GM10248 (cell line): ENCODE measurements at regions not wholly inside any gene's neighbourhood (a gene's known extent, or its start where the extent isn't known, plus 50 kb on each side); places are given as distances from the start of the nearest gene placed in this dataset.

ENCODE experiments used
- CTCF ChIA-PET: fragments of 300-600 bp; sonication (Branson Sonifier 250); formaldehyde crosslinking; extraction: SDS; loops from one replicate; lab custom pipeline; 2021; ENCODE audit warnings: antibody characterized with exemption; lab: Yijun Ruan, JAX
- POLR2A ChIA-PET: fragments of 350-650 bp; sonication (Branson Sonifier 250); formaldehyde crosslinking; extraction: SDS; loops from one replicate; lab custom pipeline; 2020; ENCODE audit warnings: antibody characterized with exemption; lab: Yijun Ruan, JAX
- DNase-seq: peaks from one replicate; pipeline ENCODE4 v3.0.0; 2012; ENCODE audit errors: extremely low spot score
- CTCF ChIP-seq: IDR thresholded peaks from 2 replicates; pipeline ENCODE4 v1.5.1; 2012; ENCODE audit warnings: mild to moderate bottlenecking, low read depth; ENCODE audit errors: extremely low read depth, missing control alignments, control extremely low read depth

GRCh38 chr9:106376689-106377088 is 486.3 kb upstream of the ZNF462 start:
- ChIA-PET POLR2A (no interaction called here), CTCF (interaction anchor here (1.3 kb wide), 1 partner anchor 21 kb away, joined by 3 read pairs; no protein-coding TSS in a partner anchor)
- no peak for TF ChIP-seq CTCF
- no peak for DNase-seq

GRCh38 chr9:106383072-106383471 is 479.9 kb upstream of the ZNF462 start:
- DNase-seq: no peak
- ChIA-PET CTCF (no interaction called here), POLR2A (no interaction called here)
- TF ChIP-seq CTCF: no peak

- CTCF ChIA-PET: no interaction called here
- TF ChIP-seq CTCF: no peak
- POLR2A ChIA-PET: no interaction called here
- no peak for DNase-seq
Measured at GRCh38 chr9:106387965-106388364, 475.0 kb upstream of the ZNF462 start.

GRCh38 chr9:106393226-106393625 is 469.7 kb upstream of the ZNF462 start:
- POLR2A ChIA-PET: no interaction called here
- no peak for TF ChIP-seq CTCF
- CTCF ChIA-PET: interaction anchor here (0.6 kb wide), 1 partner anchor 50 kb away, joined by 3 read pairs; no protein-coding TSS in a partner anchor
- no peak for DNase-seq

GRCh38 chr9:106400170-106400569 is 462.8 kb upstream of the ZNF462 start:
- no peak for TF ChIP-seq CTCF
- ChIA-PET CTCF (interaction anchor here (0.8 kb wide), 1 partner anchor 18 kb away, joined by 3 read pairs; no protein-coding TSS in a partner anchor), POLR2A (no interaction called here)
- no peak for DNase-seq

- no peak for DNase-seq
- ChIA-PET CTCF (interaction anchor here (0.8 kb wide), 1 partner anchor 19 kb away, joined by 3 read pairs; no protein-coding TSS in a partner anchor), POLR2A (no interaction called here)
- no peak for TF ChIP-seq CTCF
Measured at GRCh38 chr9:106400950-106401349, 462.0 kb upstream of the ZNF462 start.
